GM18861 (cell line): ENCODE measurements at regions not wholly inside any gene's neighbourhood (a gene's known extent, or its start where the extent isn't known, plus 50 kb on each side); places are given as distances from the start of the nearest gene placed in this dataset.

Source experiments
- ATAC-seq: cut with Tn5 transposase; IDR thresholded peaks from one replicate; pipeline ENCODE4 v1.9.1; 2021; ENCODE audit not compliant: unreplicated experiment

DNA sequence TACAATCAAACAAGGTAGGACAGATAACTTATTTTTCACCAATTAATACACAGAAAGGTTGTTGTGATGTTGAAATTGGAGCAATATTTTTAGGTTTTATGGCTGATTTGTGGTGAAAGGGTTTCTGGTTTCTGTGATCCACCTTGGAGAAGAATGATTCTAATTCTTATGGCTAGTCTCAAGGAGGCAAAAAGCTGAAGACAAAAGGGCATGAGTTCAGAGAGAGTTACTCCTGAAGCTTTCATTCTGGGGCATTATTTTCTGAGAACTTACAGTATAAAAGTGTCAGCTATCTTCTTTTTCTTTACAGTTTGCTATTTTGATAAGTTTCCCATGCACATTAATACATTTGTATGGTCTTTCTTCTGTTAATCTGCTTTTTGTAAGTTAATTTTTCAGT is 372.4 kb upstream of the CCDC179 start:
- no peak for ATAC-seq

DNA sequence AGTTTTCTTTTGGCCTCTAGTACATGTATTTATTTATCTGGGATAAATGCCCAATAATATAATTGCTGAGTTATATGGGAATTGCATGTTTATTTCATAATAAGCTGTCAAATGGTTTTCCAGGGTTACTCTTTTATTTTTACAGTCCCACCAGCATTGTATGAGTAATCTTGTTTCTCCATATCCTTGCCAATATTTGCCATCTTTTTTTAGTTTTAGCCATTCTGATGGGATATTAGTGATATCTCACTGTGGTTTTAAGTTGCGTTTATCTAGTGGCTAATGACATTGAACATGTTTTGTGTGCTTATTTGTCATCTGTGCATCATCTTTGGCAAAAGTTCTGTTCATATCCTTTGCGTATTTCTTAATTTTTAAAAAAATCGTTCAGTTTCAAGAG is 372.8 kb upstream of the CCDC179 start:
- no peak for ATAC-seq

DNA sequence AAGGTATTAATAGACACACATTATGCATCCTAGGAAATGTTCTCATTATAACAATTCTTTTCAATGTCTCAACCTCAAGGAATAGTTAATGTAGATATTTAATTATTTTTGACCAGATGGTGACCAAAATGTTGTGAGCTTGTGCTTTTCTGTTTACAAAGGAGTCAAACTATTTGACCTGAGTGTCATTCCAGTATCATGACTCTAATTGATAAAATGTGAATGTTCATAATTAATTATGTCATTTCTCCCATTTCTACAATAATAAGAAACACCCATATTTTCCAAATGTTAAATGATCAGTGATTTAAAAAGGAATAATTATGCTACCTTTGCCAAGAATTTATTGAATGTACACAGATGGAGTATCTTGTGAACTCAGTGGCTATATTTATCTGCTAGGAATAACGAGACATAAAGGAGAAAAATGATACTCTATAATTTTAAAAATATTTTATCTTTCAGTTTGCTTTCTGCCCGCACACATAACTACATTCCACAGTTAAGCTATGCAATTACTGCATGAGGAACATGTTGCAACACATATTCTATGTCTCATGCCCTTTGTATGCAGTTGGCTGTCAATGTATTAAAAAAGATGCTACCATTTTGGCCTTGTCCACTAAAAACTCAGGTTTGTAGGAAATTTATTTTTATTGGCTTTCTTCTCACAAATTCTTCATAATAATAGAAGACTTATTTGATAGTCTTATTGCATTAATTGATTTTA is 376.7 kb upstream of the CCDC179 start:
- no peak for ATAC-seq

DNA sequence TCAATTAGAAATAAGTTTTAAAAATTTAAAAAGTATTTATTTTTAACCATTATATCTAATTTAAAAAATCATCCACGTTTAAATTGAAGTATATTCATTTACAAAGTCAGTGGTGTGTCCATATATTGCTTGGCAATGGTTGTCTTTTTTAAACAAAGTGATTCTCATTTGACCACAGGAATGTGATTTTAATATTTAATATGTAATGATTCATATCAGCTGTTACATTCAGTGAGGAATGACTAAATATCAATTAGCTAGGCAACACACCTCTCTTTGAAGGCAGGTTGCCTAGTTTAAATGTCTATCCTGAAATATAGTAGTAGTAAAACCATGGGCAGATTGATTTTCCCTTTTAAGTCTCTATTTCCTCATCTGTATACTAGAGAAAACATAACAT is 392.2 kb upstream of the CCDC179 start:
- ATAC-seq, result no peak

DNA sequence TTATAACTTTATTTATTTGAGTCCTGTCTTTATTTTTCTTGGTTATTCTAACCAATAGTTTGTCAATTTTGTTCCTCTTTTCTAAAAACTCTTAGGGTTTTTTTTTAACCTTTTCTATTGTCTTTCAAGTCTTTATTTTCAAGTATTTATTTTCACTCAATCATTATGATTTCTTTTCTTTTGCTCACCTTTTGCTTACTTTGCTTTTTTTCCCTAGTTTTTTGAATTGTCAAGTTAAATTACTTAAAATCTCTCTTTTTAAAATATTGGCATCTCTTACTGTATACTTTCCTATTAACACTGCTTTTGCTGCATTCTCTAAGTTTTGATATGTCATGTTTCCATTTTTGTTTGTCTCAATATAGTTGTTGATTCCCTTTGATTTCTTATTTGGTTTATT is 396.8 kb upstream of the CCDC179 start:
- ATAC-seq, result no peak

DNA sequence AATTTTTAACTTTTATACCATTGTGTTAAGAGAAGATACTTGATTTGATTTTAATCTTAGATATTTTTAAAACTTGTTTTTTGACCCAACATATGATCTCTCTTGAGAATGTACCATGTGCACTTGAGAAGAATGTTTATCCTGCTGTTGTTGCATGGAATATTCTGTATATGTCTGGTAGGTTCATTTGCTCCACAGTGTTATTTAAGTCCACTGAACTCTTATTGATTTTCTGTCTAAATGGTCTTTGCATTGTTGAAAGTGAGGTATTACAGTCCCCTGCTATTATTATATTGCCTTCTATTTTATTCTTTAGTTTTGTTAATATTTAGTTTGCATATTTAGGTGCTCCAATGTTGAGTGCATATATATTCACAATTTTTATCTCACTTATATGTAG is 397.3 kb upstream of the CCDC179 start:
- ATAC-seq, result no peak

DNA sequence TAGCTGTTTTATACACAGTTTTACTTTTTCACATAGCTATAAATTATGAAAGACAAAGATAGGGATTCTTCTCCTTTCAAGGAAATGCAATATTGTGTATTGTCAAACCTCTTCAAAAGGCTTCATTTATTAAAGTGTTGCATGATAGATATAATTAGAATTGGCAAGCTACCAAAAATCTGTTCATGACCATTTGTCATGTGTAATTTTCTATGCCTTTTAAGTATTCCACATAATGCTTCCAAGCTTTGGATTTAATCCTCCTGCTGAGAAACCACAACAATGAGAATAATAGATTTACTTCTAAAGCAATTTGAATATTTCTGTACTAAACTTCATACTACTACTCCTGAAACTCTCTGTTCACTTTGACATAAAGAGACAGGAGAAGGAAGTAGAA is 403.2 kb upstream of the CCDC179 start:
- no peak for ATAC-seq

DNA sequence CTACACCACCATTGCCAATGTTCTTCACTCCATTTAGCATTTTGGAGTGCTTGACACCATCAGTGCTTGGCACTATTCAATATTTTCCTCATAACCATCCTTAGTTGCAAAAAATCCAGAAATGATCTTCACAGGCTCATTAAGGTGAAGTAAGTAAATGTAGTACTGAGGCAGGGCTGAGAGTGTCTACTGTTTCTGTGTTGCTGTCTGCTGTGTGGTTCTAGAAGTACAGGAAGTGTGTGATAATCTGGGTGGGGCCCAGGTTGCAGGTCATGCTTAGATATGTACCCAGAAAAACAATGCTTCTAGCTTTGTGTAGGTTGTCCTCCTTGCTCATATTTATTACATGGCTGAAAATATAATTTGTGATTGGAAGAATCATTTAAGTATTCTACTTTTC is 411.8 kb upstream of the CCDC179 start:
- ATAC-seq, result no peak

DNA sequence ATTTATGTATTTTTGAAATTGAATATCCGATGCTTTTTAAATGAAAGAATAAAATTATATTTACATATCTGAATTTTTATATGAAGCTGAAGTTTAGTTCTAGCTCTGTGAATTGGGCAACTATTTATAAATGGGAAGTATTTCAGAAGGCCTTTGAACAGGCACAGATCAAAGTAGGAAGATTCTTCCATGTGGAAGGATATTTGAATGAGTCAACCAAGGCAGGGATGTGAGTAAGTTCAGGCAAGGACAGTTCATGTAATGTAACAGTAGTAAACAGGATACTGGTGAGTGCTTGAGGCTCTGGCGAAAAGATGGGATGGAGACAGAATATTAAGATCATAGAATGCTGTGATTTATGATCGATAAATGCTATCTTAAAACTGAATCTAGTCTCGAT is 417.8 kb upstream of the CCDC179 start:
- no peak for ATAC-seq

DNA sequence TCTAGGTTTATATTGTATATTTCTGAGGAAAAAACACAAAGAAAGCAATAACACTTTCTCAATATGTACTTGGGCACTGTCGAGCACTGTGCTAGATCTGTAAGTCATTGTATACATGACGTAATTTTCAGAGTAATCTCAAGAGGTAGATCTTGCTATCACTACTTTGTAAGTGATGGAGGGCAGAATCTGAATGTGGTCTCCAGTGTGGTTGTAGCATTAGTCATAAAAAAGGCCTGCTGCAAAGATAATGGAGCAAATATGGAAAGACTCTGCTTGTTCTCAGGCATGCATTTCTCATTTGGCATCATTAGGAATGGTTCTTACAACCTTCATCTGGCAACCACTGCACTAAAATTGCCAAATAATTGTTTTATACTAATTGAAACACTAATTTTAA is 419.8 kb upstream of the CCDC179 start:
- no peak for ATAC-seq

DNA sequence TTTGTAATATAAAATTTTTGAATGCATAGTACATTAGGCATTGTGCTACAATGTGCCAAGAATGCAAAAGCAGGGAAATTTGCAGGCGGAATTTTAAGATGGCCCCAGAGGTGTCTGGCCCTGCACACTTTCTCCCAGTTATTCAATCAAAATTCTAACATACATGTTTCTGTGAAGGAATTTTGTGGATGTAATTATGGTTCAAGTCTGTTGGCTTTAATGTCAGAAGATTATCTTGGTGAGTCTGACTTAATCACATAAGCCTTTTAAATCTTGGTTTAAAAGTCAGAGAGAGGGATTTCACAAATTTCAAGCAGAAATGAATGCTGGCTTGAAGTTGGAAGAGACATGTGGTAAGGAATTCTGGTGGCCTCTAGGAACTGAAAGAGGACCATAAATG is 423.4 kb upstream of the CCDC179 start:
- ATAC-seq, result no peak

DNA sequence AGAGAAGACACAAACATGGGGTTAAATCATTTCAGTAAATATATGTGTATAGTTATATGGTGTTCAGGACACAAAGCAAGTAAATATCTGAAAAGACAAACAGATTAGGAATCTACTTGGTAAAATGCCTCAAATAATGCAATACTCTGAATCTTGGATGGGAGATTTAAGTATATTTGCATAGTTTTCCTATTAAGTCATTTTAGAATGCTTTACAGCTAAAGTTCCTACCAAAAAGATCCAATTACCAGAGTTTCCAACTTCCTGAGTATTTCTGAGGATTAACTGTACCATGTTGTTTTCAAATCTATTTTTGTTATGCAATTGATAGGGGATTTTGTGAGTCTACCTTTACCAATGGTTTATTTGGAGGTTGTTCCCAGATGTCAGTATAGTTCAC is 424.4 kb upstream of the CCDC179 start:
- no peak for ATAC-seq

DNA sequence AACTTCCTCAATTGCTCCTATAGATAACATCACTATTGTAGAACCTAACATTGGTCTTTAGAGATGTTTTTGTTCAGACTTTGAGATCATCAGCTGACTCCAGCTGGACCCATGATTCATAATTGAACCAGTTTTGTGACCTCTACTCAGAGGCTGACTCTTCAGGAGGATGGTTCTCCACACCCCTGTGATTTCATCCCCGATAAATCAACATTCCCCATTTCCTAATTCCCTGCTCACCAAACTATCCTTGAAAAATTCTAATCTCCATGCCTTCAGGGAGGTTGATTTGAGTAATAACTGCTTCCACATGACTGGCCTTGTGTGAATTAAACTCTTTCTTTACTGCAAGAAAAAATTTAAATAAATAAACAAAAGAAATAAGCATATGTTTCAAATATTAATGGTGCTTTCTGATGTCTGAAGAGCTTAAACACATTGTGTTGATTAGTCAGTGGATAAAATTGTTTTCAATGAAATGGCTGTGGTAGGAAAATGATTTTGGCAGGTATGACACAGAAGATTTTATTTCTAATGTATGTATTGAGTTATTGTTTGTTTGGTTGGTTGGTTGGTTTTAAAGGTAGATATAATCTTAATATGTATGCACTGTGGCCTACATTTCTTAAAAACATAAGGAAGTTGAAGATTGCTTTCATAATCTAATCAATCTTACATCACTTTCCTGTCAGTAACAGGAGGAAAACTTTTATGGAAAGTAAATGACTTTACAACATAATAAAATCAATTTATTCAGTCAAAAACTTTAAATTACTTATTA is 427.9 kb upstream of the CCDC179 start:
- no peak for ATAC-seq

DNA sequence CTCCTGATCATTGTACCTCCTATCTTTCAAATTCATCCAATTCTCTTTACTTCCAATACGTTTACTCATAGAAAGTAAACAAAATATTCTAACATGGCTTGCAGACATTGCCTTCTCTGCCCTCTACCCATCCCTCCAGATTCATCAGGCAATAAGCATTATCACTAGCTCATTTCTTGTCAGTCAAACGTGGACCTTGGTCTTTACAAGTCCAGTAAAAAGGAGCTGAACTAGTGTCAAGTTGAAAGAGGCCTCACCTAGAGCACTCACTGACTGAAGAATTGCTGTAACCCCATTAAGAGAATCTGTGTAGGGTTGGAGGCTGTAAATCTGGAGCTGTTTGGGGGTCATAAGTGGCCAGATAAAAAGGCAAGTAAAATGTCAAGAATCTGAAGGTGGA is 435.0 kb upstream of the CCDC179 start:
- ATAC-seq, result no peak

DNA sequence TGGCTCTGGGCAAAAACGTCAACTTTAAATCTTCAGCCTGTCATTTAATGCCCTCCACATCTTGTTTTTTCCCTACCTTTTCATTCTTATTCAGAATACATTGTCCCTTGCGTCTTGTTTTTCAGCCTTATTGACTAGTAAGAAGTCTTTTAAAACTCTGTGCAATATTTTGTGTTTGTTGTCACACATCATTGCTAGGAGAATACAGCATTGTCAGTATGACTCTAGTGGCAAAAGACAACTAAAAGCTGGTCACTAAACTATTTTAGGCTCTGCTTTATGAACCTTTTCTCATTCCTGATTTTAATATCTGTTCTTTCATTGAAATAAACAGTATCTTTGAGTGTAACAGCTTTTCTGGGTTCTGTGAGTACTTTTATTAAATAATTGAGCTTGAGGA is 447.8 kb upstream of the CCDC179 start:
- no peak for ATAC-seq

DNA sequence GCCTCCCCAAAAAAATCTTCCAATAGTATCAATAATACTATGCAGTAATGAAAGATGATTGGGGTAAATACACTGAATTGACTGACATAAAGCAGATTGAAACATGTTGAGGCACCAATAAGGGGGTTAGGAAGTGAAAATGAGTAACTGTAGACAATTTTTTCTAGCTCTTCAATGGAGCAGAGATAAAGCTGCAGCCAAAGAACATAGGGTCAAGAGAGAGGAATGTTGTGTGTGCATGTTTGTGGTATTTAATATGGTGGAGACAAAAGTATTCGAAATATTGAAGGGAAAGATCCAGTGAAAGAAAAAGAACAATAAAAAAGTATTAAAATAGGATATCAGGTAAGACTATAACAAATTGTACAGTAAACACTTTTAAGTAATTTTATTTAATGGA is 450.0 kb upstream of the CCDC179 start:
- ATAC-seq, result no peak

DNA sequence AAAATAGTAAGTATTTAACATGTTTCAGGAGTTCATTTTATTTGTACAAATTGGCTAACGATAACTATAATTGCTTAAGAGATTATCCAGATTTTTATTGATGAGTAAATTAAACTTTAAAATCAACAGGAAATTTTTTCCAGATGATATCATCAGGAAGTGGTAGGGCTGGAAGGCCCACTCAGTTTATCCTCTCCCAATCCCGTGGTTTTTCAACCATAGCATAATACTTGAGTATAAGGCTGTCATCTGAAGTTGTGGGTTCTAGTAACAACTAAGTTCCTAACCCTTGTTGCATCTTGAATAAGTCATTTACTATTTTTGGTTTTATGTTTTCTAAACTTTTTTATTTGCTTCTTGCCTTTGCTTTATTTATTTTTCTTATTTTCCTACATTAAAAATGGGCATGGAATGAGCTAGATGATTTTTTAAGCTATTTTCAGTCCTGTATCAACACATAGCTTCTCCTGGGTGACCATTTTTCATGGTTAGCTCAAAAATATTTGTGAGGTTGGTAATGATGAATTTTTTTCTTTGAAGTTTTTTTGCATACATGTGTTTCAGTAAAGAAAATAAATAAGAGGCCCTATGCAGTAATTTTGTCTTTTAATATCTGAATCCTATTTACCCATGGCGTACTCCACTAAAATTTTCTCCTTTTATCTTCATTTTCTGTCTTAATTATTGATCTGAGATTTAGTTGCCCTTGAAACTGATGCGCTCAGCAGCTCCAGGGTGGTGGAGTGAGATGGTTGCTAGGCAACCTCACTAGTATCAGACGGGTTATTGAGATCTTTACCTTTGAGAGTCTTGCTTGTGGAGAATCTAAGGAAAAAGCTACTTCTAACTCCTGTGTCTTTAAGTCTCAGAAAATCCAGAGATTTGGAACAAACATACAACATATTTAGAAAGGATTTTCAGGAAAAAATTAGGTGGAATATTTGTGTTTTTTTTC is 452.0 kb upstream of the CCDC179 start:
- ATAC-seq, result no peak

DNA sequence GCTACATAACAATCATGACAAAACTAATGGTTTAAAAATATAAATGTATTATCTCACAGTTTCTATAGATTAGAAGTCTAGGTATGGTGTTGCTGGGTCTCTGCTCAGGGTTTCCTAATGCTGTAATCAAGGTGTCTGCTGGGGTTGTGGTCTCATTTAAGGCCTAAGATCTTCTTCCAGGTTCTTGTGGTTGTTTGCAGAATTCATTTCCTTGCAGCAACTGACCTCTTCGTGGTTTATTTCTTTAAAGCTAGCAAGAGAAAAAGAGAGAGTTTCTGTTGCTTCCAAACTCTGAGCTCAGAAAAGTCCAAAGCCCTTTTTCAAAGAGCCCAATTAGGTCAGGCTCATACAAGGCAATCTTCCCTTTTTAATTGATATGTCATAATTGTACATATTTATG is 452.7 kb upstream of the CCDC179 start:
- no peak for ATAC-seq

DNA sequence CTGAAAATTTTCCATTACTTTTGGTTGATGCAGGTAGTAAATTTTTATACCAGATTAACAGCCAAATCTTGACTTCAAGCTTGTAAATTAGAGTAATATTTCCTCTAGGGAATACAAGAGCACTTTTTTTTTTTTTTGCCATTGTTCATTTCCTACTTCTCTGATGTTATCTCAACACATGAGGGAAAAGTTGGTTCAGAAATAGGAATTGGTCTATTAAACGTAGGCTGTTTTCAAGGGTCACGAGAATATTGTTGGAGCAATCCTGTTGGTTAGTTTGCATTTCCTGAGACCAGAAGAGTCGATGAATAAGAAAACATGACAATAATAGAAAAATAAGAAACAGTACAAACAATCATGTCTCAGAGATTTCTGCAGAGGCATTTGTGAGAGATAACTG is 453.9 kb upstream of the CCDC179 start:
- no peak for ATAC-seq

DNA sequence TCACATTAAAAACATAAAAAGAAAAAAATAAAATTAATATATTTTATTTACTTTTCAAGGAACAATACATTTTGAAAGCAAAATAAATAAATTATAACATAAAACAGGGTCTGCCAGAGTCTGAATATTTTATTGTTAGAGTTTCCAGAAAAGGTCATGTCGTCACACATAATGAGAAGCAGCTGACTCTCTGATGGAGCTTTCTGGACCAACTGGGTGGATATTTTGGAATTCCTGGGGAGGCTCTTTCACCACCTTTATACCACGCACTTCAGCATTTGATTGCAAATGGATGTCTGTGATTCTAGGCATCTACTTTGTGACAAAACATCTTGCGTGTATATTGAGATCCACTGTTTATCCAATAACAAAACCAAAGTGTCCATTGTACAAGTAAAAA is 455.0 kb upstream of the CCDC179 start:
- no peak for ATAC-seq

DNA sequence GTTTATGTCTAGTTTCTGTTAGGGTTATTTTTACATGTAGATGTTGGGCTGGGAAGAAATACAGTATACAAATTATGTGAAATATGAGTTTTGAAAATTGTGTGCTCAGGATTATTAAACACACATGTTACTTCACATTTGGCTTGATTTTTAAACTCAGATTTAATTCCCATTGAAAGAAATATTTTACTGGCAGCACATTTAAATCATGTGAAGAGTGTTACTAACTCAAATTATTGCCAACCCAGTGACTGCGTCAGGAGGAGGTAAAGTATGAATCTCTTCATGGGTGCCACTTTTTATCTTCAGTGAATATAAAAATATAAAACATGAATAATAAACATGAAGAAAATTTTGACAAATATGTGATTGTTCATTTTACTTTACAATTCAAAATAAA is 457.5 kb upstream of the CCDC179 start:
- ATAC-seq, result no peak

DNA sequence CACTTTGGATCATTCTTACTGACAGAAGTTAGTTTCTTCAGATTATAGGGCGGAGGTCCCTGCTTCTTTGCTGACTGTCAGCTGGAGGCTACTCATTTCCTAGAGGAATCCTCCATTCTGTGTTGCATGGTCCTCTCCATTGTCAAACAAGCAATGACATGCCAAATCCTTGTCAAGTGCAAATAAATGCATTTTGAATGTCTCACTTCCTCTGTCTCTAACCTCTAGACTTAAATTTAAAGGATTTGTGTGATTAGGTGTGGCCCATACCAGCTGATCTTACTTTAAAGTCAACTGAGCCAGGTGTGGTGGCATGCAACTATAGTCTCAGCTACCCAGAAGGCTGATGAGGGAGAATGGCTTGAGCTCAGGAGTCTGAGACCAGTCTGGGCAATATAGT is 458.4 kb upstream of the CCDC179 start:
- ATAC-seq, result no peak
